ENCODE measurements at regions not wholly inside any gene's neighbourhood (a gene's known extent, or its start where the extent isn't known, plus 50 kb on each side); places are given as distances from the start of the nearest gene placed in this dataset.

- TF ChIP-seq EZH2 (IDR thresholded peaks at IDR 0.05; ENCODE audit: insufficient read depth, poor library complexity, severe bottlenecking) (no peak), EZH2phosphoT487 (IDR thresholded peaks at IDR 0.05; ENCODE audit: insufficient read depth, low read depth) (no peak)
These were observed 274.8 kb upstream of the ADRA1B start for GRCh38 chr5:159641371-159642039.

Data from GM23248 (cell line).